Lower leg skin (tissue), 3 donors: ENCODE measurements at regions not wholly inside any gene's neighbourhood (a gene's known extent, or its start where the extent isn't known, plus 50 kb on each side); places are given as distances from the start of the nearest gene placed in this dataset.

Source experiments
- POLR2A ChIP-seq, 2 donors: fragments of 450-650 bp; IDR thresholded peaks; one replicate each; pipeline ENCODE4 v1.6.1; 2016 to 2017; ENCODE audit warnings: antibody characterized with exemption in 2 of 2, mild to moderate bottlenecking in 1 of 2, moderate library complexity in 1 of 2
- TF ChIP-seq, protein P1 (sequence below), 3 donors: fragments of 450-650 bp; IDR thresholded peaks; one replicate each; pipeline ENCODE4 v1.5.1; 2016; ENCODE audit warnings: antibody characterized with exemption in 3 of 3, mild to moderate bottlenecking in 3 of 3, moderate library complexity in 2 of 3

DNA sequence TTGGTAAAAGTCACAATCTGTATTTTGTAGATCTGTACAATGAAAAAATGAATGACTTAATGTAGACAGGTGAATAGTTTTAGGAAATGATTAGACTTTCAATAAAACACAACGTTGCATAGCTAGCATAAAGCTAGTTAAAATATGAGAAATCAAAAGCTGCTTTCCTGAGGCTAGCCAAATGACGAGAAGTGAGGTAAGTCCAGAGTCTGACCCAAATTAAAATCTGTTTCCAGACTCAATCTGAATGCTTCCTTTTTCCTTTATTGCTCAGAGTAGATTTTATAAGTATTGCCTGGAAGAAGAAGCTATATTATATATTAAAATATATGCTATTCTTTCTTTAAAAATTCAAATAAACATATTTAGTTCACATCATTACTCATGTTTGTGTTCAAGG, 615.4 kb downstream of the CD109 start:
- TF ChIP-seq POLR2A (IDR thresholded peaks at IDR 0.05) = no peak
- TF ChIP-seq, protein P1, sequence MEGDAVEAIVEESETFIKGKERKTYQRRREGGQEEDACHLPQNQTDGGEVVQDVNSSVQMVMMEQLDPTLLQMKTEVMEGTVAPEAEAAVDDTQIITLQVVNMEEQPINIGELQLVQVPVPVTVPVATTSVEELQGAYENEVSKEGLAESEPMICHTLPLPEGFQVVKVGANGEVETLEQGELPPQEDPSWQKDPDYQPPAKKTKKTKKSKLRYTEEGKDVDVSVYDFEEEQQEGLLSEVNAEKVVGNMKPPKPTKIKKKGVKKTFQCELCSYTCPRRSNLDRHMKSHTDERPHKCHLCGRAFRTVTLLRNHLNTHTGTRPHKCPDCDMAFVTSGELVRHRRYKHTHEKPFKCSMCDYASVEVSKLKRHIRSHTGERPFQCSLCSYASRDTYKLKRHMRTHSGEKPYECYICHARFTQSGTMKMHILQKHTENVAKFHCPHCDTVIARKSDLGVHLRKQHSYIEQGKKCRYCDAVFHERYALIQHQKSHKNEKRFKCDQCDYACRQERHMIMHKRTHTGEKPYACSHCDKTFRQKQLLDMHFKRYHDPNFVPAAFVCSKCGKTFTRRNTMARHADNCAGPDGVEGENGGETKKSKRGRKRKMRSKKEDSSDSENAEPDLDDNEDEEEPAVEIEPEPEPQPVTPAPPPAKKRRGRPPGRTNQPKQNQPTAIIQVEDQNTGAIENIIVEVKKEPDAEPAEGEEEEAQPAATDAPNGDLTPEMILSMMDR (IDR thresholded peaks at IDR 0.05) = no peak
